GM23338 (cell line): ENCODE measurements at regions not wholly inside any gene's neighbourhood (a gene's known extent, or its start where the extent isn't known, plus 50 kb on each side); places are given as distances from the start of the nearest gene placed in this dataset.

Experiments
- ATAC-seq: fragments of 200-7000 bp; cut with Tn5 transposase; 3 replicates; pipeline ENCODE4 v1.9.1; 2020
- DNase-seq: peaks from one replicate; pipeline ENCODE4 v3.0.0-alpha.2; 2015; ENCODE audit warnings: low spot score
- H2AFZ ChIP-seq: fragments of 200-600 bp; sonication (generic); 2 replicates; pipeline ENCODE4 v1.8.0; 2016; ENCODE audit warnings: antibody characterized with exemption, mild to moderate bottlenecking, moderate library complexity
- H3F3A ChIP-seq: fragments of 200-600 bp; sonication (generic); replicated peaks from 2 replicates; pipeline ENCODE4 v1.8.0; 2017; ENCODE audit warnings: antibody characterized with exemption, mixed run types, low read depth
- H3K27ac ChIP-seq: fragments of 200-600 bp; sonication (generic); 2 replicates; pipeline ENCODE4 v1.6.1; 2016; ENCODE audit warnings: low read depth
- H3K27me3 ChIP-seq: fragments of 200-600 bp; sonication (generic); 2 replicates; pipeline ENCODE4 v1.8.0; 2016; ENCODE audit warnings: mild to moderate bottlenecking, mixed run types, moderate library complexity; ENCODE audit not compliant: insufficient read depth
- H3K36me3 ChIP-seq: fragments of 200-600 bp; sonication (generic); 2 replicates; pipeline ENCODE4 v1.8.0; 2016; ENCODE audit warnings: mild to moderate bottlenecking; ENCODE audit not compliant: insufficient read depth
- H3K4me1 ChIP-seq: fragments of 200-600 bp; sonication (generic); 2 replicates; pipeline ENCODE4 v1.8.0; 2016; ENCODE audit warnings: mild to moderate bottlenecking, moderate library complexity; ENCODE audit not compliant: insufficient read depth
- H3K4me2 ChIP-seq: fragments of 200-600 bp; sonication (generic); 2 replicates; pipeline ENCODE4 v1.7.1; 2017; ENCODE audit warnings: mixed run types
- H3K4me3 ChIP-seq: fragments of 200-600 bp; sonication (generic); 2 replicates; pipeline ENCODE4 v1.6.1; 2016; ENCODE audit warnings: mixed run types
- H3K79me2 ChIP-seq: fragments of 200-600 bp; sonication (generic); replicated peaks from 2 replicates; pipeline ENCODE4 v1.8.0; 2017; ENCODE audit warnings: mild to moderate bottlenecking; ENCODE audit not compliant: insufficient read depth
- H3K9me2 ChIP-seq: fragments of 200-600 bp; sonication (generic); 2 replicates; pipeline ENCODE4 v1.8.0; 2017; ENCODE audit not compliant: insufficient read depth
- H4K20me1 ChIP-seq: fragments of 200-600 bp; sonication (generic); replicated peaks from 2 replicates; pipeline ENCODE4 v1.8.0; 2017; ENCODE audit warnings: mild to moderate bottlenecking; ENCODE audit not compliant: insufficient read depth
- H3K27ac Mint-ChIP-seq: 2 replicates; pipeline ENCODE4 v1.8.0; 2020; ENCODE audit warnings: inconsistent platforms, mild to moderate bottlenecking, moderate library complexity, mixed read lengths
- H3K27me3 Mint-ChIP-seq: 3 replicates; pipeline ENCODE4 v1.8.0; 2022; ENCODE audit warnings: low read depth, mild to moderate bottlenecking, moderate library complexity, mixed read lengths, inconsistent platforms; ENCODE audit not compliant: insufficient read depth, poor library complexity
- H3K36me3 Mint-ChIP-seq: 3 replicates; pipeline ENCODE4 v1.8.0; 2021; ENCODE audit warnings: low read depth, mild to moderate bottlenecking, inconsistent platforms, moderate library complexity, mixed read lengths
- H3K4me1 Mint-ChIP-seq: 3 replicates; pipeline ENCODE4 v1.8.0; 2020; ENCODE audit warnings: mild to moderate bottlenecking, inconsistent platforms, mixed read lengths
- H3K4me3 Mint-ChIP-seq: 3 replicates; pipeline ENCODE4 v1.8.0; 2021; ENCODE audit warnings: moderate library complexity, mild to moderate bottlenecking, inconsistent platforms, mixed read lengths
- H3K9me3 Mint-ChIP-seq: 3 replicates; pipeline ENCODE4 v1.8.0; 2020; ENCODE audit warnings: moderate library complexity, mild to moderate bottlenecking, inconsistent platforms, mixed read lengths
- CREB1 ChIP-seq: fragments of 250-450 bp; sonication (Bioruptor Pico); IDR thresholded peaks from 2 replicates; pipeline ENCODE4 v1.5.0; 2020; ENCODE audit warnings: low read depth, mild to moderate bottlenecking, moderate library complexity
- CTCF ChIP-seq, 2 experiments: fragments of 200-600 bp in 1 of 2; sonication (generic) in 1 of 2; conservative IDR thresholded peaks; 2 replicates each; pipeline versions ENCODE4 v1.5.1 to v1.6.1; 2016 to 2017; ENCODE audit warnings: antibody characterized with exemption in 2 of 2, low read depth in 2 of 2, mild to moderate bottlenecking in 2 of 2, moderate library complexity in 1 of 2
- ETS1 ChIP-seq: IDR thresholded peaks from 2 replicates; pipeline ENCODE4 v1.6.1; 2016; ENCODE audit warnings: antibody characterized with exemption
- EZH2 ChIP-seq: fragments of 200-600 bp; sonication (generic); IDR thresholded peaks from one replicate; pipeline ENCODE4 v1.8.0; 2017; ENCODE audit warnings: antibody characterized with exemption, mild to moderate bottlenecking, low read depth; ENCODE audit not compliant: unreplicated experiment
- EZH2phosphoT487 ChIP-seq: fragments of 200-600 bp; sonication (generic); IDR thresholded peaks from one replicate; pipeline ENCODE4 v1.8.1; 2018; ENCODE audit warnings: antibody characterized with exemption; ENCODE audit not compliant: unreplicated experiment
- JUNB ChIP-seq: IDR thresholded peaks from one replicate; pipeline ENCODE4 v1.6.1; 2016; ENCODE audit warnings: antibody characterized with exemption; ENCODE audit not compliant: unreplicated experiment
- NANOG ChIP-seq: IDR thresholded peaks from 2 replicates; pipeline ENCODE4 v1.6.1; 2016; ENCODE audit warnings: antibody characterized with exemption, borderline replicate concordance
- POLR2AphosphoS5 ChIP-seq: IDR thresholded peaks from 2 replicates; pipeline ENCODE4 v1.6.1; 2016; ENCODE audit warnings: antibody characterized with exemption, low read depth
- STAT1 ChIP-seq: IDR thresholded peaks from one replicate; pipeline ENCODE4 v1.6.1; 2016; ENCODE audit warnings: antibody characterized with exemption; ENCODE audit not compliant: unreplicated experiment
- ZNF114 ChIP-seq: fragments of 250-450 bp; sonication (Bioruptor Pico); IDR thresholded peaks from 2 replicates; pipeline ENCODE4 v1.5.0; 2020; ENCODE audit warnings: mild to moderate bottlenecking, moderate library complexity
- ZNF331 ChIP-seq: fragments of 250-450 bp; sonication (Bioruptor Pico); IDR thresholded peaks from 2 replicates; pipeline ENCODE4 v1.5.0; 2020; ENCODE audit warnings: low read depth, mild to moderate bottlenecking, moderate library complexity
- ZNF462 ChIP-seq: fragments of 250-450 bp; sonication (Bioruptor Pico); IDR thresholded peaks from 2 replicates; pipeline ENCODE4 v1.5.0; 2020; ENCODE audit warnings: mild to moderate bottlenecking, moderate library complexity

GRCh38 chr3:164521644-164522043 lies 556.7 kb downstream of the SI start (continued):
- TF ChIP-seq ETS1: no peak
- no peak for TF ChIP-seq ZNF114 (CRISPR knock-in tag)
- TF ChIP-seq NANOG: no peak

- H3K4me1 Mint-ChIP-seq: no peaks in the 10 kb centered on the region
- Histone ChIP-seq H3K27me3 (no peaks in the 10 kb centered on the region), H4K20me1 (no peaks in the 10 kb centered on the region), H2AFZ (no peak overlapping the region), H3K9me2 (peaks cover 3% of the 10 kb centered on the region; the same call in 1 of the 2 replicates), H3K79me2 (no peaks in the 10 kb centered on the region), H3K4me1 (no peaks in the 10 kb centered on the region), H3F3A (no peaks in the 10 kb centered on the region), H3K36me3 (no peaks in the 10 kb centered on the region), H3K4me3 (no peak overlapping the region), H3K4me2 (no peak overlapping the region), H3K27ac (no peak overlapping the region)
- H3K9me3 Mint-ChIP-seq: peaks cover 19% of the 10 kb centered on the region
- H3K27ac Mint-ChIP-seq: no peak overlapping the region
- DNase-seq (no peak), ATAC-seq (no peak)
- peaks cover 6% of the 10 kb centered on the region; the same call in 2 of the 3 replicates for H3K36me3 Mint-ChIP-seq
- no peak overlapping the region for H3K4me3 Mint-ChIP-seq
- H3K27me3 Mint-ChIP-seq: peaks cover 2% of the 10 kb centered on the region
- TF ChIP-seq EZH2phosphoT487 (no peak), JUNB (no peak), ZNF331 (CRISPR knock-in tag) (no peak), POLR2AphosphoS5 (no peak), EZH2 (no peak), ZNF114 (CRISPR knock-in tag) (no peak), ETS1 (no peak), STAT1 (no peak), CREB1 (CRISPR knock-in tag) (no peak), CTCF (conservative IDR thresholded peaks at IDR 0.05; ENCODE audit: low read depth in 2 of 2) (no peak), NANOG (no peak), ZNF462 (CRISPR knock-in tag) (no peak)
Measured at GRCh38 chr3:164521139-164521538, 557.2 kb downstream of the SI start.
